ENCODE measurements at regions not wholly inside any gene's neighbourhood (a gene's known extent, or its start where the extent isn't known, plus 50 kb on each side); places are given as distances from the start of the nearest gene placed in this dataset.

DNA sequence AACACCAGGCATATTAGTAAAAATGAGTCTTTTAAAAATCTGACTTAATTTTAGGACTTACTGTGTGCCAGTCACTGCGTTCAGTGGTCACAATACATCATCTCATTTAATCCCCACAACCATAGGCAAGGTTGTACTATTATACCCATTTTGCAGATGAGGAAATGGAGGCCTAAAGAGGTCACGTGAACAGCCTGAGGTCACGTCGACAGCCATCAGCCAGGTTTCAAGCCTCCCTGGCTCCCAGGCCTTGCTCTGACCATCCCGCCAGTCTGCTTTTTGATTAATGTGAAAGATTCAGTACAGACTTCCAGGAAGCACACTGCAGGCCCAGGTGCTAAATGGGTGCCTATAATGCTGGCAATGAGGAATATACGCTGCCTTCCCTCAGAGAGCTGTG lies 86.3 kb upstream of the TOX3 start:
- DNase-seq = no peak

DNA sequence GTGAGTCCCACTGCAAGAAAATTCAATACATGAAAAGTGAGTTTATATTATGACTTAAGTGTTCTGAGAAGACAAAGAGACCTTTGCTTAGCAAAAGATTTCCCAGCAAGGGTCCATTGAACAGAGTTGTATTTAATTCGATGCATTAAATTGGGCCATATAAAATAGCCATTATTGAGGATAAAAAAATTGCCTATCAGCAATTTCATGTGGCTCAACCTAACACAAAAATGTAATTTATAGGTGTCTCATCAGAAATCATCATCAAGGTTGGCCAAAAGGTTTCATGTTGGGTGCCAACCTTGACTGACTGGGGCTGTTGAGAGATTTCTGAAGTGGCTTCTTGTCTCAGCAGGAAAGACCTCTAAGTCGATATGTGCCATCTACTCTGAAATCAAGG lies 84.8 kb upstream of the TOX3 start:
- DNase-seq = no peak

DNA sequence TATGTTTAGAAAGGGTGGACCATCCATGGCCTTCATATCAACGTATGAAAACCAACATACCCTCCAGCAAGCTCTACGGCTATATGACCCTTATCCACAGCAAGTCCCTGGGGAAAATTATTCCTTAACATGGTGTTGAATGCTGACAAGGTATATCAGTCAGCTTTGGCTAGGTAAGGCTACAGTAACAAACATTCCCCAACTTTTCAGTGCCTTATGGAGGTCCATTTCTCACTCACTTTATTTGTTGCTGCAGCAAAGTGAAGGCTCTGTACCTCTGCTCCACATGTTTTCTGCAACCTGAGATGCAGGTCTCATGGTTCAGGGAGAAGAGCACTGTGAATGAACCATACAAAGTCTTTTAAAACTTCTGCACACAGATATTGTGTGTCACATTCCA lies 83.8 kb upstream of the TOX3 start:
- no peak for DNase-seq

DNA sequence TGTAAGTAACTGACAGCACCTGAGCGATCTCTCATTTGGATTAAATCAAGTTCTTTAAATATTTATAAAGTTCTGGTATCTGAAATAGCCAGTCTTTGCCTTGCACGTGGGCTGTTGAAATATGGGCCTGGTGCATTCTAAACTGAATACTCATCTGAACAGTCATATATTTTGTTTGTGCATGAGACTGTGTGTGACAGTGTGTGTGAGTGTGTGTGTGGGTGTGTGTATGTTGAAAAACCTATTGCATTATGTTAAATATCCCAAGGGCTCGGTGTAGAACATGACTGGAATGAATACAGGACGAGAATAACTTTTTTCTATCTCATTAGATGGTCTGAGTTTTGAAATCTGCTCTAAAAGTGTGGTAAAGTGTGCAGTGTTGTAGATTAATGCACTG lies 82.4 kb upstream of the TOX3 start:
- no peak for DNase-seq

DNA sequence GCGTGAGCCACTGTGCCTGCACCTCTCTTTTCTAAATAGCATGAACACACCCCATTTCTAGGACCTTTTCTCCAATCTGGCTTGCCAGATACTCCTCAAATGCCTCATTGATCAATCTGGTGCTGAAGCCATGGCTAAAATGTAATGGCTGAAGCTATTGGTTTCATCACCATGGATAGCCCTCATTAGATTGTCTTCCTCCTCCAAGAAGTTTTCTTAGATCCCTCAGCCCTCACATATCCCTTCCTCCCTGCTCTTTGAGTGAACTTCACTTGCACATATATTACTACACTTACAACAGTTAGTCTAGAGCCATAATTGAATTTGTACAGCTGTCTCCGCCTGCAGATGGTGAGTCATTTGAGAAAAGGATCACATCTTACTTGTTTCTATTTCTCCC lies 77.9 kb upstream of the TOX3 start:
- DNase-seq = no peak

DNA sequence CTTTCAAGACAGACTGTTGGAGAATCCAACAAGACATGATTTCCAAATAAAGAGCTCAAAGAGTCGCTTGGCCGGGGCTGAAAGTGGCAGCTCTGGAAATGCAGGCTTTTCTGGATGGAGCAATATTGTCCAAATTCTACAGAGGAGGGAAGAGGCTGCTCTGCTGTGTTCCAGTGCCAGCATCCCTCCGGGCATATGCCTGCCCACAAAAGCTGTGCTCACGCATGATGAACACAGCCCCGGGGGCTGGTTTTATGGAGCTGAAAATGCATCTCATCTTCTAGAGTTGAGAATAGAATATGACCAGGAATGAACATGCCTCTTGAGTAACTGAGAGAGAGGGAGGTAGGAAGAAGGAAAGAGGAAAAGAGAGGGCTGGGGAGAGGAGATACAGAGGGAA lies 74.7 kb upstream of the TOX3 start:
- DNase-seq = no peak

DNA sequence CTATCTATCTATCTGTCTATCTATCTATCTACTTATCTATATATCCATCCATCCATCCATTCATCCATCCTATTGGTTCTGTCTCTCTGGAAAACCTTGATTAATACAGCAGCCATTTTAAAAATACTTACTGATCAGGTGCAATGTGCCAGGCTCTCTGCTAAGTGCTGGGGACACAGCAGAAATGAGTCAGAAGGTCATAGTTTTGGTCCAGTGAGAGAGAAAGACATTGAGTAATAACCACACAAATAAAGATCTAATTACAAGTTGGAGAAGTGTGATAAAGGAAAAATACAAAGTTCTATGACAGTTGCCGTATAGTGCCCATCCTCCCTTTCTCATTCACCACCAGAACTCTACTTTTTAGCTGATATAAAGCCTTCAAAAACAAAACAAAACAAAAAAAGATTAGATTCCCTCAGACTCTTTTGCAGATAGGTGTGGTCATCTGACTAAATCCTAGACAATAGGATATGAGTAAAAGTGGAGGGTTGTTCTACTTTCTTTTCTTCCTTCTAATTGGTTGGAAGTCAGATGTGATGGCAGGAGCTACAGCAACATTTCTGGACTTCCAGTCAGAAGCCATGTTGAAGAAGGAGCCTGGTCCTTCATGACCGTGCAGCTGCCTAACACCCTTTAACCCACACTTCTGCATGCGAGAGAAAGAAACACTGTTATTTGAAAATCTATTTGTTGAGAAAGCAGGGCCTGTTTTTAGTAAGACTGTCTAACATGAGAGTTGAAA lies 72.0 kb upstream of the TOX3 start:
- DNase-seq = no peak

DNA sequence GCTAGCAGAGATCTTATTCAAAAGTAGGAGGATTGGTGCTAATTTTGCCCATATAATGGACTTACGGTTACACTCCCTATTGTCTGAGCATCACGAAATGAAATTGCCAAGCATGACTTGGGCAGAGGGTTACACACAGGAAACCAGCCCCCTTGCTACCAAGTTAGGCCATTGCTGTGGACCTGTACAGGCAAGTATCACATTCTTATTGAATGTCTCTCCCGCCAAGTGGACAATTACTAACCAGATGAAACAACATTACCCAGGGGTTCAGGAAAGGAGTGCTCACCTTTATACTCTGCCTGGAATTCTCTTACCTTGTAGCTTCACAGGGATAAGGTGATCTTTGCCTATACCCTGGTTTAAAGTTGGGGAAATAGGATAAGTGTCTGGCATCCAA lies 70.6 kb upstream of the TOX3 start:
- DNase-seq = no peak

DNA sequence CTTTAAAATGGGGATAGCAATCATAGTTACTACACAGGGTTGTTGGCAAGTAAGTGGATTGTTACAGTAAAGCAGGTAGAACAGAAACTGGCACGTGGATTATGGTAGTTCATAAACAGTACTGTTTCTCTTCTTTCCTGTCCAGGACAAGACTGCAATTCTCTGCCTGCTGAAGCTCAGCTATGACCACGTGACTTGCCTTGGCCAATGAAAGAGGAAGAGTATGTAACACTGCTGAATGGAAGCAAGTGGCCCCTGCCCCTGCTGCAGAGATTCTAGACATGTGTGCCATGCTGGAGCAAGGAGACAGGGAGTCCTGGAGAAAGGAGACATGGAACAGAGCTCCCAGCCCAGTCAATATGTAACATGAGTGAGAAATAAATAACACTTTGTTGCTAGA lies 66.6 kb upstream of the TOX3 start:
- DNase-seq = no peak

DNA sequence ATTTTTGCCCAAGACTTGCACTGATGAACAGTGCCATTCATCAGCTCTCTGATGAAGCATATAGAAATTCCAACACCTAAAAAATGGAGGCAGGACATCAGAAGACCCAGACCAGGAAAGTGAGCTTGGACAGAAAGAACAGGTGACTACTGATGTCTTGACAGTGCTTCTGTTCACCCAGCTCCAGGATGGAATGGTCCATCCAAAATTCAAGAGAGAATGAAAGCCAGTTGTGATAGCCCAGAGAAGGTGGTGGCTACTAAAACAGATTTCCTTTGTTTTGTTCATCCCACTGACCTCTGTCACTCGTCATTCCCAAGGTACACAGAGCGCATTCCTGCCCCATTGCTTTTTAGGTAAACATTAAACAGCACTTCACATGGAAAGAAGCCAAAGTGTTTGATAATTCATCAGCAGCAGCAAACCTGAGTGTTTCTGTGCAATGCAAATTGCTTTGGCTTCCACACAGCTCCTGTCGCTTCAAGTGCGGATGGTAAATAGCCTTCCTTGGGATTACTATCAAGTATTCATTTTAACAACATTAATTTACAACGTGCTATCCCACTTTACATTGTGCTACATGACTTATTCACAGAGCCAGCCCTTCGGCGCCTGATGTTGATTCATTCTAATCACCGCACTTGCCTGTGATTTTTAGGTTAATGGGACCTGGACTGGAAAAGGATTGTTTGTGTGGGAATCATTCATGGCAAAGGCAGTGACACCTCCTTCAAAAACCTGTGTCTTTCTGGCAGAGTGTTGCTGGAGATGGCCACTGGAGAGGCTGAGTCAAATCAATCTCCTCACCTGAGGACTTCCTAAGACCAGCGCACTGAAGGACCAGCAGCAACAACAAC lies 65.1 kb upstream of the TOX3 start:
- no peak for DNase-seq

DNA sequence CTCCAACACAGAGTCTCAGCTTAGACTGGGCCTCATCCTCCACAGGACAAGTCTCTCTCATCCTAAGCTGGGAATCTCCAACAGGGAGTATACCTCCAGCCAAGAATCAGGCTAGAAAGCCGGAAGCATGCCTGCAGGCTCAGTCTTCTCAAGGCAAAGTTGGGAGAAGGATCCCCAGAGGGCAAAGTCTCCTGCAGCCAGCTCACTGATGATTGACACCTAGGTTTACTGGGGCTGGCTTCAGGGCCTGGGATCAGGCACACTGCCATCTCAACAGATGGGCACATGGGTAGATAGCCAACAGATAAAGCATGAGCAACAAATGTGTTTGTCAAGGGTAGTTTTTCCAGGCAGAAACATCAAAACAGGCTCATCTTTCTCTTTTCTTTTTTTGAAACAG lies 56.1 kb upstream of the TOX3 start:
- no peak for DNase-seq

DNA sequence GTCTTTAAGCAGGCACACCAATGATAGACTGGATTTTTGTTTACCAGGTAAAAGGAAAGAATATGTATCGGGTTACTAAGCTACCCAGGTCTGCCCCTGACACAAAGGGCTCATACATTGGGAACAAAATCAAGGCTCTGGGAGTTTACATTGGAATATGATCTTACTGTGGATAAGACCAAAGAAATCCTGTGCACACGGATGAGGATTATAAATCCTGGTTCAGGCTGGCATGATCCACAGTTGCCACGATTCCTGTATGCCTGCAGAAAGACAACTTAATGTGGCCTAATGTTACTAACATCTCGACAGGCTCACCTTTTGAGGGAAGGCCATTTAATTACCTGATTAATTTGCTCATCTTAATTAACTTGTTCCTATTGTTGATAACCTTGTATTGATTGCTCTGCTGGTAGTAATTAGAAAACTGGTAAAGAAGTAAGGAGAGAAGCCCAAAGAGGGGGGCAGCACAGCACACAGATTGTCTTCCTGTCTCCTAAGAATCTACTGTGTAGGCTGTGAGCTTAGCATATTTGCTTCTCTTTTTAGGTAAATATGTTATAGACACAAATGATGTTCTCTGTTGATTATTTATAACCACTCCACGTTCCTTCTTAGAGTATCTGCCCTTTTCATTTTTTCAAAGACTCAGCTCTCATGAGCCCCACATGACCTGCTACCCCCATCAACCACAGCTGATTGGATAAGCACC lies 51.0 kb upstream of the TOX3 start:
- no peak for DNase-seq

DNA sequence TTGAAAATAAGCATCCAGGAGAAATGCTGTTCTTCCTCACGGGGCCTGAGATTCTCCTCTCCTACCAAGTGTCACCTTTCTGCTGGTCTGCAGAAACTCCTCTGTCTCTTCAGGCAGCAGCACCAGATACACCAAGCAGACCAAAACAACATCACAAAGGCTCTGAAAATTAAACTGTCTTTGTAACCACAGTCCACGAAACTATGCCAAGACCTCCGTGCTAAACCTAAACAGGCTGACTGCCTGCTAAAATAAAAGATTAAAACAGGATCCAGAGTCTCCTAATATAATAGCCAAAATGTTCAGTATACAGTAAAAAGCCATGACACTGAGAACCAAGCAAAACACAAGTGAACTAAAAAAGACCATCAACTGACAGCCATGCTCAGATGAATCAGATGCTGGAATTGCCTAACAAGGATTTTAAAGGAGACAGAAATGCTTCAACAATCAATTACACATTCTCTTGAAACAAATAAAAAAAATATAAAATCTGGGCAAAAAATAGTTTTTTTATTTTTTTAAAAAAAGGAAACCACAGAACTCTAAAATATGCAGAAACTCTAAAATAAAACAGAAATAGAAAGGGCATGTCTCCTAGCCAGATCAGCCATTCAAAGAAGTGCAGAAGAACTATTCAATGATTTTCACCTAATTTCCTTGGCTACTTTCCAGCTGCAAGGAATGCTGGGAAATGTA lies 50.3 kb upstream of the TOX3 start:
- no peak for DNase-seq
